ENCODE measurements at regions not wholly inside any gene's neighbourhood (a gene's known extent, or its start where the extent isn't known, plus 50 kb on each side); places are given as distances from the start of the nearest gene placed in this dataset.

- intact Hi-C loops (cut with micrococcal nuclease): no loop called here
- RAD21 ChIA-PET (ENCODE audit: low non-redundant PET in 1 of 2, low total read pairs in 2 of 2, uncharacterized antibody in 2 of 2, unreplicated experiment in 2 of 2): no interaction called here
- Histone ChIP-seq H3K4me2 (ENCODE audit: low read length) (no peak overlapping the region), H3K27me3 (ENCODE audit: insufficient read depth, low read length) (no peaks in the 10 kb centered on the region), H3K36me3 (ENCODE audit: control insufficient read depth in 1 of 2, insufficient read depth in 2 of 2, low read length in 2 of 2) (no peaks in the 10 kb centered on the region), H4K20me1 (ENCODE audit: insufficient read depth) (no peaks in the 10 kb centered on the region), H3K27ac (ENCODE audit: low read depth, low read length) (no peak overlapping the region), H3K4me1 (ENCODE audit: control insufficient read depth in 1 of 2, insufficient read depth in 2 of 2, low read length in 2 of 2) (no peaks in the 10 kb centered on the region), H3K4me3 (replicated peaks in 1 of 2; ENCODE audit: low read depth in 1 of 2, low read length in 2 of 2) (no peak overlapping the region), H3K79me2 (ENCODE audit: insufficient read depth, low read length) (no peaks in the 10 kb centered on the region), H3K9me2 (ENCODE audit: insufficient read depth) (no peaks in the 10 kb centered on the region), H3K9ac (ENCODE audit: low read length) (no peak overlapping the region), H2AFZ (ENCODE audit: low read depth, low read length, poor library complexity, severe bottlenecking) (no peak overlapping the region), H3K9me3 (ENCODE audit: control insufficient read depth in 1 of 2, insufficient read depth in 1 of 2, low read depth in 1 of 2, low read length in 2 of 2) (no peaks in the 10 kb centered on the region)
- no TSS peak for BruUV-seq (replicated peaks)
- DNase-seq (ENCODE audit: low read depth, low spot score) (no peak), ATAC-seq (no peak)
- POLR2A ChIA-PET: no interaction called here
- CTCF ChIA-PET: no interaction called here
- TF ChIP-seq ATF3 (IDR thresholded peaks at IDR 0.05): no peak
- no peak for TF ChIP-seq ZBTB33 (IDR thresholded peaks at IDR 0.05; ENCODE audit: extremely low read depth, insufficient replicate concordance, low read length)
- no peak for TF ChIP-seq SIN3A (IDR thresholded peaks at IDR 0.05; ENCODE audit: low read depth)
- TF ChIP-seq POLR2A (IDR thresholded peaks at IDR 0.05; ENCODE audit: borderline replicate concordance, extremely low read depth, insufficient read depth, insufficient read length): no peak
- no peak for TF ChIP-seq ZNF274 (IDR thresholded peaks at IDR 0.05; ENCODE audit: low read depth, low read length)
- no peak for TF ChIP-seq ZFX (IDR thresholded peaks at IDR 0.05)
- no peak for TF ChIP-seq SP1 (IDR thresholded peaks at IDR 0.05; ENCODE audit: low read depth)
Observed at GRCh38 chr13:84567848-84568247, 685.6 kb upstream of the SLITRK1 start.

- no peak overlapping the region for H3K4me2 ChIP-seq (ENCODE audit: low read length)
- H2AFZ ChIP-seq (ENCODE audit: low read depth, low read length, poor library complexity, severe bottlenecking): no peak overlapping the region
- no peaks in the 10 kb centered on the region for H3K36me3 ChIP-seq (ENCODE audit: control insufficient read depth in 1 of 2, insufficient read depth in 2 of 2, low read length in 2 of 2)
- ChIA-PET RAD21 (ENCODE audit: low non-redundant PET in 1 of 2, low total read pairs in 2 of 2, uncharacterized antibody in 2 of 2, unreplicated experiment in 2 of 2) (no interaction called here), POLR2A (no interaction called here), CTCF (no interaction called here)
- no peak for ATAC-seq
- TF ChIP-seq FOSL1 (IDR thresholded peaks at IDR 0.05; ENCODE audit: low read depth): no peak
- TF ChIP-seq JUND (IDR thresholded peaks at IDR 0.05): no peak
- no peak for TF ChIP-seq YY1 (IDR thresholded peaks at IDR 0.05; ENCODE audit: extremely low read depth, insufficient replicate concordance, low read depth, low read length)
- TF ChIP-seq SP1 (IDR thresholded peaks at IDR 0.05; ENCODE audit: low read depth): no peak
- no peak for TF ChIP-seq CEBPB (IDR thresholded peaks at IDR 0.05; ENCODE audit: low read depth)
- no peak for TF ChIP-seq EGR1 (IDR thresholded peaks at IDR 0.05; ENCODE audit: low read depth)
- TF ChIP-seq SIN3A (IDR thresholded peaks at IDR 0.05; ENCODE audit: low read depth): no peak
- no peak overlapping the region for H3K4me3 ChIP-seq (replicated peaks in 1 of 2; ENCODE audit: low read depth in 1 of 2, low read length in 2 of 2)
- H4K20me1 ChIP-seq (ENCODE audit: insufficient read depth): no peaks in the 10 kb centered on the region
- no peaks in the 10 kb centered on the region for H3K4me1 ChIP-seq (ENCODE audit: control insufficient read depth in 1 of 2, insufficient read depth in 2 of 2, low read length in 2 of 2)
- no peak for DNase-seq (ENCODE audit: low read depth, low spot score)
- H3K9ac ChIP-seq (ENCODE audit: low read length): no peak overlapping the region
- no peaks in the 10 kb centered on the region for H3K79me2 ChIP-seq (ENCODE audit: insufficient read depth, low read length)
- no TSS peak for BruUV-seq (replicated peaks)
- intact Hi-C loops (cut with micrococcal nuclease): no loop called here
- H3K9me3 ChIP-seq (ENCODE audit: control insufficient read depth in 1 of 2, insufficient read depth in 1 of 2, low read depth in 1 of 2, low read length in 2 of 2): no peaks in the 10 kb centered on the region
- no peaks in the 10 kb centered on the region for H3K27me3 ChIP-seq (ENCODE audit: insufficient read depth, low read length)
- H3K27ac ChIP-seq (ENCODE audit: low read depth, low read length): no peak overlapping the region
- H3K9me2 ChIP-seq (ENCODE audit: insufficient read depth): no peaks in the 10 kb centered on the region
Observed at GRCh38 chr13:84566780-84567179, 684.5 kb upstream of the SLITRK1 start.

Data from HCT116 (cell line).